ENCODE measurements at regions not wholly inside any gene's neighbourhood (a gene's known extent, or its start where the extent isn't known, plus 50 kb on each side); places are given as distances from the start of the nearest gene placed in this dataset.
A peak's percentile ranks its signal among the peaks of the same experiment; 100 is the strongest.

DNA sequence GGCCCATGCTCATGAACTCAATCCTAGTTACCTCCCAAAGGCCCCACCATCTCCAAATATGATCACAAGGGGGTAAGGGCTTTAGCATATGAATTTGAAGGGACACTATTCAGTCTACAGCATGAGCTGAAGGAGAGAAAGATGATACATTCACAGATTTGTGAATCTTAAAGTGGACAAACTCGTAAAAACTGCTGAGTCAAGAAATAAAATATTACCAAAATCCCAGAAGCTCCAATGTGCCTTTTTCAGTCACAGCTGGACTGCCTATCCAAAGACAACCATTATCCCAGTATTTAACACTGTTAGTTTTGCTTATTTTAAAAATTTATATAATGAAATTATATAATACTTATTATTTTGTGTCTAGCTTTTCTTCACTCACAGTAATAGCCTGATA lies 109.0 kb downstream of the CXXC4 start:
- H3K36me3 ChIP-seq (ENCODE audit: control insufficient read depth, insufficient read depth, low read length), result no peaks in the 10 kb centered on the region
- H4K8ac ChIP-seq (ENCODE audit: low read depth, low read length), result no peak overlapping the region
- H3K79me2 ChIP-seq (ENCODE audit: control insufficient read depth, insufficient read depth, low read length), result no peaks in the 10 kb centered on the region
- H3K4ac ChIP-seq (ENCODE audit: low read depth, low read length), result no peak overlapping the region
- H3K56ac ChIP-seq (ENCODE audit: low read length), result no peak overlapping the region
- H3K18ac ChIP-seq (ENCODE audit: low read length), result no peak overlapping the region
- H3K27ac ChIP-seq (ENCODE audit: low read depth, low read length), result no peak overlapping the region
- DNase-seq, result no peak
- no peak overlapping the region for H3K4me3 ChIP-seq (ENCODE audit: low read length)
- no peak overlapping the region for H2BK5ac ChIP-seq (ENCODE audit: low read length)
- no peak overlapping the region for H3K9ac ChIP-seq (ENCODE audit: low read length)
- H3K4me1 ChIP-seq (ENCODE audit: control insufficient read depth, low read depth, low read length), result no peaks in the 10 kb centered on the region
- H3K23ac ChIP-seq (ENCODE audit: low read length), result no peak overlapping the region
- no peak overlapping the region for H3K4me2 ChIP-seq (ENCODE audit: low read length)
- no peak overlapping the region for H2BK15ac ChIP-seq (replicated peaks; ENCODE audit: low read depth)
- no peaks in the 10 kb centered on the region for H3K79me1 ChIP-seq (ENCODE audit: low read length)
- no peak overlapping the region for H2AK5ac ChIP-seq (ENCODE audit: low read length)
- H3K27me3 ChIP-seq (ENCODE audit: insufficient read depth, low read length, poor library complexity), result no peaks in the 10 kb centered on the region
- WGBS (ENCODE audit: extremely low coverage, insufficient coverage, low lambda C conversion rate), result no CpG with 5 or more reads among the region's 1 CpG
- no peak overlapping the region for H2BK120ac ChIP-seq (ENCODE audit: low read depth, low read length)
- H4K5ac ChIP-seq (ENCODE audit: low read length), result no peak overlapping the region

DNA sequence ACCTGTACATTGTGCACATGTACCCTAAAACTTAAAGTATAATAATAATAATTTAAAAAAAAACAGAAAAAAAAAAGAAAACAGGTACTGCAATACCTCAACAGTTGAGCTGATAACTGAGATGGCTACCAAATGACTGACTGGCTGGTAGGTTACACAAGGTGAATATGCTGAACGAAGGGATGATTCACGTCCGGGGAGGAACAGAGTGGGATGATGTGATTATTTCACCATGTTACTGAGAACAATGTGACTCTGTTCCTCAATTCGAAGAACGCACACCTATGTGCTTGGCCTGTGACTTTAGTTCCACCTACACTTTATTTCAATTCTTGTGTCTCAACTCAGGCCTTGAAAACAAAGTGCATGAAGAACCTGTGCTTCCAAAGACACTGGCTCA lies 111.7 kb downstream of the CXXC4 start:
- Histone ChIP-seq H3K4me3 (ENCODE audit: low read length) (no peak overlapping the region), H3K18ac (ENCODE audit: low read length) (no peak overlapping the region), H3K4ac (ENCODE audit: low read depth, low read length) (no peak overlapping the region), H4K5ac (ENCODE audit: low read length) (no peak overlapping the region), H3K23ac (ENCODE audit: low read length) (no peak overlapping the region), H2AK5ac (ENCODE audit: low read length) (no peak overlapping the region), H3K4me2 (ENCODE audit: low read length) (no peak overlapping the region), H3K36me3 (ENCODE audit: control insufficient read depth, insufficient read depth, low read length) (no peaks in the 10 kb centered on the region), H2BK5ac (ENCODE audit: low read length) (no peak overlapping the region), H3K9ac (ENCODE audit: low read length) (no peak overlapping the region), H3K79me2 (ENCODE audit: control insufficient read depth, insufficient read depth, low read length) (no peaks in the 10 kb centered on the region), H4K8ac (ENCODE audit: low read depth, low read length) (no peak overlapping the region), H3K27me3 (ENCODE audit: insufficient read depth, low read length, poor library complexity) (no peaks in the 10 kb centered on the region), H3K79me1 (ENCODE audit: low read length) (no peaks in the 10 kb centered on the region), H3K4me1 (ENCODE audit: control insufficient read depth, low read depth, low read length) (no peaks in the 10 kb centered on the region), H2BK120ac (ENCODE audit: low read depth, low read length) (no peak overlapping the region), H2BK15ac (replicated peaks; ENCODE audit: low read depth) (no peak overlapping the region), H3K56ac (ENCODE audit: low read length) (no peak overlapping the region), H3K27ac (ENCODE audit: low read depth, low read length) (no peak overlapping the region)
- DNase-seq, result no peak
- no CpG with 5 or more reads among the region's 5 CpGs for WGBS (ENCODE audit: extremely low coverage, insufficient coverage, low lambda C conversion rate)

DNA sequence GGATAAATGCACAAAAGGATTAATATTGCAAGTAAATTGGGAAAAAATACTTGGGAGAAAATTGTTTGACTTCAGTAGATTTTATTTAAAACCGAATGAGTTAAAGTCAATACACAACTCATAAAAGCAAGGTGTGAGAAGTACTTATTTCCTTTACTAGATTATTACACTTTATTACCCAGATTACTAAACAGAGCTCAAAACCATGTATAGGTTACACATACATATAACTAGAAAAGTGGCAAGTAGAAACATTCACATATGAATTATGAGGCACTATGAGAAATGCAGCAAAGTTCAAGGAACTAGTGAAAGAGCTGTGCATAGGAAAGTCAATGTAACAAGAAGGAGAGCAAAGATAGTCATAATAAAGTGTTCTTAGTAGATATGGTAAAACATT lies 113.0 kb downstream of the CXXC4 start:
- H3K4ac ChIP-seq (ENCODE audit: low read depth, low read length), result no peak overlapping the region
- H3K36me3 ChIP-seq (ENCODE audit: control insufficient read depth, insufficient read depth, low read length), result no peaks in the 10 kb centered on the region
- H3K27ac ChIP-seq (ENCODE audit: low read depth, low read length), result no peak overlapping the region
- no peak overlapping the region for H2BK15ac ChIP-seq (replicated peaks; ENCODE audit: low read depth)
- H3K79me2 ChIP-seq (ENCODE audit: control insufficient read depth, insufficient read depth, low read length), result no peaks in the 10 kb centered on the region
- H3K4me1 ChIP-seq (ENCODE audit: control insufficient read depth, low read depth, low read length), result no peaks in the 10 kb centered on the region
- no peak overlapping the region for H2AK5ac ChIP-seq (ENCODE audit: low read length)
- H3K4me3 ChIP-seq (ENCODE audit: low read length), result no peak overlapping the region
- H3K4me2 ChIP-seq (ENCODE audit: low read length), result no peak overlapping the region
- no peak overlapping the region for H3K18ac ChIP-seq (ENCODE audit: low read length)
- H3K79me1 ChIP-seq (ENCODE audit: low read length), result no peaks in the 10 kb centered on the region
- no peak overlapping the region for H4K5ac ChIP-seq (ENCODE audit: low read length)
- no CpG with 5 or more reads among the region's 1 CpG for WGBS (ENCODE audit: extremely low coverage, insufficient coverage, low lambda C conversion rate)
- H4K8ac ChIP-seq (ENCODE audit: low read depth, low read length), result no peak overlapping the region
- no peak for DNase-seq
- H3K56ac ChIP-seq (ENCODE audit: low read length), result no peak overlapping the region
- H2BK120ac ChIP-seq (ENCODE audit: low read depth, low read length), result no peak overlapping the region
- H3K27me3 ChIP-seq (ENCODE audit: insufficient read depth, low read length, poor library complexity), result no peaks in the 10 kb centered on the region
- no peak overlapping the region for H3K9ac ChIP-seq (ENCODE audit: low read length)
- no peak overlapping the region for H2BK5ac ChIP-seq (ENCODE audit: low read length)
- H3K23ac ChIP-seq (ENCODE audit: low read length), result no peak overlapping the region

DNA sequence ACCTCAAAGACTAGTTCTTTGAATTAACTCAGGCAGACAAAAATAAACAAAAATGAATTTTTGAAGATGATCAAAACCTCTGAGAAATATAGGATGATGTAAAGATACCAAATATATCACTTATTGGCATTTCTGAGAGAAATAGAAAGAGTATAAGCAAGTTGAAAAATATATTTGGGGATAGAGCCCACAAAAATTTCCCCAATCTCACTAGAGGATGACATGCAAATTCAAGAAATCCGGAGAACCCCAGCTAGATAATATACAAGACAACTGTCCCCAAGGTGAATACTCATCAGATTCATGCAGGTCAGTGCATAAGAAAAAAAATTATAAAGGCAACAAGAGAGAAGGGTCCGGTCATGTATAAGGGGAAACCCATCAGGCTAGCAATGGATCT lies 129.1 kb downstream of the CXXC4 start:
- Histone ChIP-seq H3K4me2 (ENCODE audit: low read length) (no peak overlapping the region), H3K27ac (ENCODE audit: low read depth, low read length) (no peak overlapping the region), H2BK5ac (ENCODE audit: low read length) (no peak overlapping the region), H2BK15ac (replicated peaks; ENCODE audit: low read depth) (no peak overlapping the region), H3K36me3 (ENCODE audit: control insufficient read depth, insufficient read depth, low read length) (no peaks in the 10 kb centered on the region), H4K5ac (ENCODE audit: low read length) (no peak overlapping the region), H2AK5ac (ENCODE audit: low read length) (no peak overlapping the region), H3K79me1 (ENCODE audit: low read length) (no peaks in the 10 kb centered on the region), H3K56ac (ENCODE audit: low read length) (no peak overlapping the region), H3K18ac (ENCODE audit: low read length) (no peak overlapping the region), H4K8ac (ENCODE audit: low read depth, low read length) (no peak overlapping the region), H3K4me1 (ENCODE audit: control insufficient read depth, low read depth, low read length) (no peaks in the 10 kb centered on the region), H3K79me2 (ENCODE audit: control insufficient read depth, insufficient read depth, low read length) (no peaks in the 10 kb centered on the region), H3K4ac (ENCODE audit: low read depth, low read length) (no peak overlapping the region), H3K23ac (ENCODE audit: low read length) (no peak overlapping the region), H3K9ac (ENCODE audit: low read length) (no peak overlapping the region), H3K4me3 (ENCODE audit: low read length) (no peak overlapping the region), H2BK120ac (ENCODE audit: low read depth, low read length) (no peak overlapping the region), H3K27me3 (ENCODE audit: insufficient read depth, low read length, poor library complexity) (no peaks in the 10 kb centered on the region)
- no peak for DNase-seq
- WGBS (ENCODE audit: extremely low coverage, insufficient coverage, low lambda C conversion rate), result no CpG with 5 or more reads among the region's 2 CpGs

DNA sequence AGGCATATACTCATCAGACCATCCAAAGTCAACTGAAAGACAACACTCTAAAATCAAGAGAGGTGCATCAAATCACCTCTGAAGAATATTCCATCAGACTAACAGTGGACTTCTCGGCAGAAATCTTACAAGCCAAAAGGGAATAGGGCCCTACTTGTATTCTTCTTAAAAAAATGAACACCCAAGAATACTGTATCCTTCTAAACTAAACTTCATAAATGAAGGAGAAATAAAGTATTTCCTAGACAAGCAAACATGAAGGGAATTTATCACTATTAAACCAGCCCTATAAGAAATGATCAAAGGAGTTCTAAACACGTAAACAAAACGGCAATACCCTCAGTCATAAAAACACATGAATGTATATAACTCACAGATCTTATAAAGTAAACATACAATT lies 141.2 kb downstream of the CXXC4 start:
- no peak overlapping the region for H4K8ac ChIP-seq (ENCODE audit: low read depth, low read length)
- no peak overlapping the region for H3K4ac ChIP-seq (ENCODE audit: low read depth, low read length)
- H4K5ac ChIP-seq (ENCODE audit: low read length), result no peak overlapping the region
- H2BK15ac ChIP-seq (replicated peaks; ENCODE audit: low read depth), result no peak overlapping the region
- H3K27ac ChIP-seq (ENCODE audit: low read depth, low read length), result no peak overlapping the region
- H3K23ac ChIP-seq (ENCODE audit: low read length), result no peak overlapping the region
- no peaks in the 10 kb centered on the region for H3K27me3 ChIP-seq (ENCODE audit: insufficient read depth, low read length, poor library complexity)
- no peak overlapping the region for H2BK5ac ChIP-seq (ENCODE audit: low read length)
- H3K4me1 ChIP-seq (ENCODE audit: control insufficient read depth, low read depth, low read length), result no peaks in the 10 kb centered on the region
- no peak for DNase-seq
- H3K36me3 ChIP-seq (ENCODE audit: control insufficient read depth, insufficient read depth, low read length), result no peaks in the 10 kb centered on the region
- H3K79me2 ChIP-seq (ENCODE audit: control insufficient read depth, insufficient read depth, low read length), result no peaks in the 10 kb centered on the region
- no CpG with 5 or more reads among the region's 3 CpGs for WGBS (ENCODE audit: extremely low coverage, insufficient coverage, low lambda C conversion rate)
- no peaks in the 10 kb centered on the region for H3K79me1 ChIP-seq (ENCODE audit: low read length)
- H3K9ac ChIP-seq (ENCODE audit: low read length), result no peak overlapping the region
- H2BK120ac ChIP-seq (ENCODE audit: low read depth, low read length), result no peak overlapping the region
- H3K18ac ChIP-seq (ENCODE audit: low read length), result no peak overlapping the region
- H3K56ac ChIP-seq (ENCODE audit: low read length), result no peak overlapping the region
- H3K4me3 ChIP-seq (ENCODE audit: low read length), result no peak overlapping the region
- no peak overlapping the region for H3K4me2 ChIP-seq (ENCODE audit: low read length)
- no peak overlapping the region for H2AK5ac ChIP-seq (ENCODE audit: low read length)

DNA sequence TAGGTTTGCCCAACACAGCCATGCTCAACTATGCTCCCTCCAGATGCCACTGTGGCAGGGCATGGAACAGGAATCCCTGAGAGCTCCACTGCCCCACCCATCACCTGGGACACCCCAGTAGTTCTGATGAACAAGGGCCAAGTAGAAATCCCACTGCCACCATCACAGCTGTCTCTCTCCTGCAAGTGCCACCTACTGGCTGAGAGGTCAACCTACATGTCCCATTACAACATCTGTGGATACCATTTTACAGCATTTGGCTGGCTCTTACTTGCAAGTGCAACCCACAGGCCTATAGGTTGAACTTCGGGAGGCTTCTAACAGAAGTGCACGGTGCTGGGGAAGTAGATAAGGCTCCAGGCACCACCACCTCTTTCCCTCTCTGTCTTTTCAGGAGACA lies 142.5 kb downstream of the CXXC4 start:
- H3K4me2 ChIP-seq (ENCODE audit: low read length), result no peak overlapping the region
- no peak overlapping the region for H2BK5ac ChIP-seq (ENCODE audit: low read length)
- H2BK15ac ChIP-seq (replicated peaks; ENCODE audit: low read depth), result no peak overlapping the region
- no peak overlapping the region for H3K56ac ChIP-seq (ENCODE audit: low read length)
- H3K27ac ChIP-seq (ENCODE audit: low read depth, low read length), result no peak overlapping the region
- H3K36me3 ChIP-seq (ENCODE audit: control insufficient read depth, insufficient read depth, low read length), result no peaks in the 10 kb centered on the region
- H4K8ac ChIP-seq (ENCODE audit: low read depth, low read length), result no peak overlapping the region
- no peak overlapping the region for H3K23ac ChIP-seq (ENCODE audit: low read length)
- H3K4ac ChIP-seq (ENCODE audit: low read depth, low read length), result no peak overlapping the region
- peak; percentile 66 for DNase-seq
- no peaks in the 10 kb centered on the region for H3K4me1 ChIP-seq (ENCODE audit: control insufficient read depth, low read depth, low read length)
- H3K79me1 ChIP-seq (ENCODE audit: low read length), result no peaks in the 10 kb centered on the region
- H3K9ac ChIP-seq (ENCODE audit: low read length), result no peak overlapping the region
- H3K4me3 ChIP-seq (ENCODE audit: low read length), result no peak overlapping the region
- no peaks in the 10 kb centered on the region for H3K27me3 ChIP-seq (ENCODE audit: insufficient read depth, low read length, poor library complexity)
- H2BK120ac ChIP-seq (ENCODE audit: low read depth, low read length), result no peak overlapping the region
- H4K5ac ChIP-seq (ENCODE audit: low read length), result no peak overlapping the region
- H3K79me2 ChIP-seq (ENCODE audit: control insufficient read depth, insufficient read depth, low read length), result no peaks in the 10 kb centered on the region
- no peak overlapping the region for H3K18ac ChIP-seq (ENCODE audit: low read length)
- no CpG with 5 or more reads among the region's 2 CpGs for WGBS (ENCODE audit: extremely low coverage, insufficient coverage, low lambda C conversion rate)
- no peak overlapping the region for H2AK5ac ChIP-seq (ENCODE audit: low read length)
